HG02943 (cell line): ENCODE measurements at regions not wholly inside any gene's neighbourhood (a gene's known extent, or its start where the extent isn't known, plus 50 kb on each side); places are given as distances from the start of the nearest gene placed in this dataset.

ENCODE experiments used
- ATAC-seq: cut with Tn5 transposase; IDR thresholded peaks from one replicate; pipeline ENCODE4 v1.9.1; 2021; ENCODE audit warnings: mild to moderate bottlenecking, low read depth, moderate library complexity; ENCODE audit not compliant: unreplicated experiment

DNA sequence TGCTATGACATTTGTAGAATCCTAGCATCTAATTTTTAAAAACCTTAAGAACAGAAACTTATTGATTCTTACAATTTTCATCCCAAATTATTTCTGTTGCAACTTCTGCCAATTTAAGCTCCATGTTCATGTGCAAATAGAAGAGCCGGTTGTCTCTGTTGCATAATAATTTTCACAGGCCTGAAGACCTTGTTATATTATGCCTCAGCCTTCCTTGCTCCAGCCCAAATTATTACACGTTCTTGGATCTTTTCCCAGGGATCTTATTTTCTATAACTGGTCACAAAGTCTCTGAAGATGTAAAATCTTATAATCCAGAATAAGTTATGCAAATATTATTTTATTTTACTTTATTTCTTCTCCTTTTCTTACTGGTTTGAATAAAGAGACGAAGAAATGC is 210.7 kb upstream of the DPH6 start:
- no peak for ATAC-seq

DNA sequence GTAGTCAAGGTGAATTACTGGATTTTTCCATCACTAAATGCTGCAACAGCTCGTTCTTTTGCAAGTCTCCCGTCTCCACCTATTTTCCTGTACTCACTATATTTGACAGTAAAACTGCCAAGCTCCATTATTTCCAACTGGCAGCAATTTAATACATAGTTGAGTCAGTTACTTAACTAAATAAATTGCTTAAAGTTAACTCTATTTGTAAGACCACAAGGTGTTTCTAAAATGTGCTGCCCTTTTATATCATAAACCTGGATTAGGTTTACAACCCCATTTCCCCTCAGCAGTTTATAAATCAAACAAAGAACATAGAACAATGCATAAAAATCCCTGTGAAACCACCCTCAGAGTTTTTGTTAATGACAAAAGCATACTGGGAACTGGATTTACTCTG is 211.4 kb upstream of the DPH6 start:
- ATAC-seq = no peak

DNA sequence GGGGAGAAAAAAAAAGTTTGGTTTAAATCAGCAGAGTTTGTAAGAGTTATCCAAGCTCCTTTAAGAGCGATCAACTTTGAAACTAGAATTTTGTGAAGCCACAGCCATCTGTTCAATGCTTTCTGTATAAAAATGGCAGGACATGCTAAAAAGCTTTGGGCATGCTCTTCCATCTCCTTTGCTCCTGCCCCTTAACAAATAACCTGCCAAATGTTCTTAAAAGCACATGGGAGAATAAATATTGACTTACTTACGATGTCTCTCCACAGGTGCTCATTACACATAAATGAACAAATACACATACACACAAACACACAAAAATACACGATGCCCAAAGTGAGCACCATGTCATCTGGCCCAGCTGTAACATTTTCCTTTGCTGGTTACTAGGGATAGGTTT is 211.8 kb upstream of the DPH6 start:
- ATAC-seq = no peak

DNA sequence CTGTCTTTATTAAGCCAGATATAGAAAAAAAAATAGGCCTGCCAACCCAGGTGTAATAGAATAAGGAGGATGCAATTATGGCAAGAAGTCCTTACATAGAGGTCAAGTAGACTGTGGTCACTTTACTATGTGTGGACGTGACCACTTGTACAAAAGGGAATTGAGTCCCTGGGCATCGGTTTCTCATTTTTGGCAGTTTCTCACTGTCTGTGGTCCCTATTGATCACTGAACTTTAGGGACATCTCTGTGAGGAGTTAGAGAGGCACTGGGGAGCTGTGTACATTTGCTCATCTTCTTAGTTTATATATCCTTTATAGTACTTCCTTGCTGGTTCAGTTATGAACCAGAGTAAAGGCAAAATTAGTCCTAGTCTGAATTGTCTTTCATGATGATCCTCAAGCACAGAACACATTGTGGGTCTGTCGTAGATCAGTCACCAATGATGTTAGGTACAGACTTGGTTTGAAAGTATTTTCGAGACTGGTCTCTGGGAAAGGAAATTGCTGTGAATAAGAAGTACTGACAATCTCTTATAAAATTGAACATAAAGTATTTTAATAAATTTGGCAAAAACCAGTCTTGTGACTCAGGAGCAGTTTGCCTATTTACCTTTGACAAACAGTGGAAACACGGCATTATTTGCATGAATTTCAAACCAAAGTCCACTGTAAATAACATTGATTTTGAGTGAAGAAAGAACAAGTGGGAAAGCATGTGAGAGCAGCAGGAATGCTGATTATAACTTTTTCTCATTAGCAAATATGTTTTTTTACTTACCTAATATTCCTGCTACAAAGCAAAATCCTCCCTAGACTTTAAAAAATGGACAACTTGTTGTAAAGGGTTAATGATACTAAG is 218.9 kb upstream of the DPH6 start:
- ATAC-seq = no peak

DNA sequence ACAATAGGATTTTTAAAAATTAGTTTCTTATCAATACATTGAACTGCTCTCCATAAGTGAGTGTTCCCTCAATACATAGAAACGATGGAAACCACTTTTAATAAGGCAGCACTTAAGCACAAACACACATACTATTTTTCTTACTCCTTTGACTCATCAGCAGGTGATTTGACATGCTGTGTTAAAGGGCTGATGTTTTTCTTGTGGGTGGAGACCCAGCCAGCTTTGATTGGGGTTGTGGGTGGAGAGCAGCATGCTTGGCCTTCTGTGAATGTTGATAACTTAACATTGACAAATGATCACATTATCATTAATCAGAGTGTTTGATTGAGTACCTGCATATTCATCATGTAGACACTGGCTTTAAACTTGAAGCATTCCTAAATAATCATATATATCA is 223.0 kb upstream of the DPH6 start:
- no peak for ATAC-seq

DNA sequence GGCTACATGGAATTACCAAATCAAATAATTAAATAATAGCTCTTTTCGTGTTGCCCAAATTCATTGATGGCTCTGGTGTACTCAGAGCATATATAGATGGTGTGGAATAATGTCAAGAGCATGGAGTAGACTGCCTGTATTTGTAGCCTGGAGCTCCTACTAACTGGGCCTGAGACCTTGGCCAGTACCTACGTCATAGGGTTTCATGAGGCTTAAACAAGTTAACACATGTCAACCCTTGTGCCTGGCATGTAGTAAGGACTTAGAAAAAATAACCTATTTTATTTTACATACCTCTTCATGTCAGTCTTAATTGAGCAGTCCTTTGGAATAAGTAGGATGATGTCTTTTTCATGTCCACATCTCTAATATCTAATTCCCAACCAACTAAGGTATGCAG is 223.7 kb upstream of the DPH6 start:
- ATAC-seq = no peak

DNA sequence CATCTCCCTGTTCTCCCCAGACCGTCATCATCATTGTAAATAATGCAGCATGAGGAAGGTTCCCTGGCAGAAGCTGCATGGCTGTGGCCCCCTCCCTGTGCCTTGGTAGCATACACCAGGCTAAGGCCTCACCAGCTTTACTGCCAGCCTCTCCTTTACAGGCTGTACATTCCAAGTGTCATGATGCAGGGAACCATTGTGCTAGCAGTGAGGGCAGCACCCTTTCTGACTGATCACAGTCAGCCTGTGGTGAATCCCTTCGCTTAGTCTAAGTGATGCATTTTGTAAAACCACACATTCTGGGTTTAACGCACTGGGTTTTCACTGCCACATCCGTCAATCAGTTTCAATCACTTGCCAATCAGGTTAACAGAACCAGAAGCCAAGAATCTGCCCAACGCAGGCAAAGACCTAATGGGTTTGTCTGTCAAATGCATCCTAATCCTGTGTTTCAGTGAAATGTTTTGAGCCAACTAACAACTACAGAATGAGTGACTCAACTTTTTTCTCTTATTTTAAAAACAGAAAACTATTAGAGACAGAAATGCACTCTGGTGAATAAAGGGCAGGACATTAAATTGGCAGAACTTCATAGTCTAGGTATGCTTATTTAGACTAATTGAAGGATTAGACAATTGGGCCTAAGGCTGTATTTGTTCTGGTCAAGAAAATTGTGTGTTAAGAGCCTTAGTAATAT is 225.9 kb upstream of the DPH6 start:
- no peak for ATAC-seq

DNA sequence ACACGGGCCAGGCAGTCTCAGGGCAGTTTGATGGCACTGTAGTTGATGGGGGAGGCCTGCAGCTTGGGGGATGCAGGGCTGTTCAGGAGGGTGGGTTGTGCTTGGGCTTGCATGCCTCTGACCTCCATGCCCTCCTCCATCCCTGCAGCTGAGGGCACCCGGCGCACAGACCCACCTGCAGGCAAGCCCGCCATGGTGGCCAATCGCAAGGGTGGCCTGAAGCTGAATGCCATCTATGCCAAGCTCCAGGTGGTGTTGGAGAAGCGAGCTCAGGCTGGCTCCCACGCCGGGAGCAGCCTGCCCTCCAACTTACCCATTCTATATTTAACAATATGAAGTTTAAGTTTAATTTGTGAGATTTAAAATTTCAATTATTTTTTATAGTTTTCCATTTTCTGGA is 228.7 kb upstream of the DPH6 start:
- no peak for ATAC-seq

DNA sequence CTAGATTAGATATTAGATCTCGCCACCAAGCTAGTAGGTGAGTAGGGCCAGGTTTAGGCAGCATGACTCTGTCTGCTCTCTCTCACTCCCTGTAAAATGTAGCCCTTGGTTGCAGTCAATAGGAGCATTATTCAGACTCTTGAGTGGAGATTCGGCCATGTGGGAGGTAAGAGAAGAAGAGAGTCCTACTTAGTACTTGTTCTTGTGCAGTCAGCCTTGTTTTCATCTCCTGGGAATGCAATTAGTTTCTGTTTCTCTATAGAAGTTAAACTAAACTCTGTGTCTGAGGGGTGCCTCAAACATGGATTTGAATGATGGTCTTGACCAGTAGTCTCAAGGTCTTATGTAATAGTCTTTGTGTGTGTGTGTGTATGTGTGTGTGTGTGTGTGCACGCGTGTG is 229.5 kb upstream of the DPH6 start:
- ATAC-seq = no peak

DNA sequence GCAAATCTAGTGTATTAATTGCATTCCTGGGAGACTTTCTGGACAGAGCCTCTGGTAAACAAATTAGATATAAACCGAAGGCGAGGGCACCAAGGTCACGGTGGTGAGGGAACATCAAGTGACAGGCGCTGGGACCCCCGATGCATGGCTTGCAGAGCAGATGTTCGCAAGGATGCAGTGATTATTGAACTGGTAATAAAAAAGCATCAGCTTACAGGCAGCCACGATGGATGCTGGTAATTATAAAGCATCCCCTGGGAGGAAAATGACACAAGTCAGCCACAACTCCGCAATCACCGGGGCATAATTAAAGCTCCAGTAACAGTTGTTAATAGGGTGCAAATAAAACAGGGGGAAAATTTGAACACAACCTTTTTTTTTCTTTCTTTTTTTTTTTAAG is 231.1 kb upstream of the DPH6 start:
- no peak for ATAC-seq

DNA sequence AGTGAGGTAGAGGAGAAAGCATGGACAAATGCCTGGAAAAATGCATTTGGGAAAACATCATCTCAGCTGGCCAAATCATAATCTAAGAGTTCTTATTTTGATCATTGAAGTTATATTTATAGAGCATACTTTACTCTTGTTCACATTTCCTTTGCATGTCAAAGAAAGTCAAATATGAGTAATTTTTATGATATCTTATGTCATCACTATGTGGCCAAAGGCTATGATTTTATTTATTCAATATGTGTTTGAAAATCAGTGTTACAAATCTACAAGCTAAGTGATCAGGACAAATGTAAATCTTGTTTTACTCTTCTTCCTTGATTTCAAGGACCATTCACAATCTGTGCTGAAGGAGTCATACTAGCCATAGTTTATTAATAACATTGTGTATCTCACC is 237.2 kb upstream of the DPH6 start:
- ATAC-seq = no peak

DNA sequence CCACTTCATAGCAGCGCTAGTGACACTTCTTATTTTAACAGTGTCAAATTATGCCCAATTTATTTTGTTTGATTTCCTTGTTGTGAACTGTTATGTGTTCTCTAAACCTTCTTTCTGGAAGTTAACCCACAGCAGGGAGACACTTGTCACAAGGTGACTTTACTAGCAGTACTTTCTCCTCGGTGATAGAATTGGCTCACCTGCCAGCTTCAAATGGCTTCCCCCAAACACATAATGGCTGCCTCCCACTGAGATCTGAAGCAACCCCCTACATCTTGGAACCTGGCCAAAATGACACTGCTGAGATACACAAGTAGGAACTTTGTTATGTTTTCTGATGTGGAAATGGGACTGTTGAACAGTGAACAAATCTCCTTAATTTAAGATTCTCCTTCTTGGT is 238.8 kb upstream of the DPH6 start:
- ATAC-seq = no peak

DNA sequence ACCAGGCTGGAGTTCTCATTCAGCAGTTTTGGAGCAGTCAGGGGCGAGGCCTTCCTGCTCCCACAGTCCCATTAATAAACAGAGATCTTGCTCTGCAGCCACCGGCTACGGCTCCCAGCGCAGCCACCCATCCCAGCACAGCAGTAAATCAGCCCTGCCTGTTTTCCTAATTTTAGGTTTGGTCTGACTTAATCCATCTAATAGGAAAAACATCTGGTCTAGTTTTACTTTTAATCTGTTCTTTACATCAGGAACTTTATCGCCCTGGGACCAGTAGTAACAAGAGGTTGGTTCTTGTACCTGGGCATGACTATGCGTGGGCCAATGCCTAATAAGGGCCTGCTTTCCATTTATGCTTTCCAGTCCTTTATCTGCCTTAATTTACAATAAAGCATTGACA is 264.0 kb upstream of the DPH6 start:
- no peak for ATAC-seq

DNA sequence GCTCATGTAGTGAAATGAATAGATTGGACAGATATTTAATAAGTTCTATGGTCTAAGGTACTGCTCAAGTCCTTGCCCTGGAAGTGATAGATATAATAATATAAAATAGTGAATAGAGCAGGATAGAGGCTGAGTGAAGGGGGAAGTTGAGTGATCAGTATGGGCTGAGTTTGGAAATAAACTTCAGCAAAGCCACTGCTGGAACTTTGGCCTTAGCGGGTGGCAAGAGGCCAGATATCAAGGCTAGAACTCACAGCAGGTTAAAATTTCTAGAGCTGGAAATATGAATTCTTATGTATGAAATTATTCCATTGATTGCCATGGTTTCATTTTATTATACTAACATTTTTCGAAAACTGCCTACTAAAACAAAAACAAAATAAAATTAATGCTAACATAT is 267.6 kb upstream of the DPH6 start:
- ATAC-seq = no peak

DNA sequence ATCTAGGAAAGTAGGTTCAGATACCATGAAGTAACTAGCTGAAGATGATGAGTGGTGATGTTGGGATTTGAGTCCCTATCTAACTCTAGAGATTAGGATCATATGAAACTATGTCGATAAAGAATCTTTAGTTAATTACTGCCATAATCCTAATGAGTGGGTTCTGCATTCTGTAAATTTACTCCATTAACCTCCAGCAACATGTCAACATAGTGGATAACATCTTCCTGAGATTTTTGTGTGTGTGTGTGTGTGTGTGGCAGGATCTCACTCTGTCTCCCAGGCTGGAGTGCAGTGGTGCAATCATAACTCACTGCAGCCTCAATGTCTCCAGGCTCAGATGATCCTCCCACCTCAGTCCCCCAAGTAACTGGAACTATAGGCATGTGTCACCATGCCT is 272.9 kb upstream of the DPH6 start:
- ATAC-seq = no peak

DNA sequence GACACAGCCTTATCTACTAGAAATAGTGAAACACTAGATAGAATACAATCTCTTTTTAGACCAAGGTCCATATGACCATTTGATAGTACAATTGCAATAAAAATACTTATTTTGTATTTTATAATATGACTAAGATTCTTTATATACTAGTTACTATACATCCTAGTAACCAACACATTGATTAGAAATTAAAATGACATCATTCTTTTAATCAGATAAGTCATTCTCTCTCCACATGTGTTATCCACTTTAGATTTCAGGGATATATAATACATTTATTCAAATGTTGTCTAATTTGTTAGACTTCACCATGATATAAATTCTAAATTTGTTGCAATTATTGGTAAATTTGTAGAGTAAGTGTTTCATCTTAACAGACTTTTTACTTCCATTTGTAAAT is 276.2 kb upstream of the DPH6 start:
- no peak for ATAC-seq

DNA sequence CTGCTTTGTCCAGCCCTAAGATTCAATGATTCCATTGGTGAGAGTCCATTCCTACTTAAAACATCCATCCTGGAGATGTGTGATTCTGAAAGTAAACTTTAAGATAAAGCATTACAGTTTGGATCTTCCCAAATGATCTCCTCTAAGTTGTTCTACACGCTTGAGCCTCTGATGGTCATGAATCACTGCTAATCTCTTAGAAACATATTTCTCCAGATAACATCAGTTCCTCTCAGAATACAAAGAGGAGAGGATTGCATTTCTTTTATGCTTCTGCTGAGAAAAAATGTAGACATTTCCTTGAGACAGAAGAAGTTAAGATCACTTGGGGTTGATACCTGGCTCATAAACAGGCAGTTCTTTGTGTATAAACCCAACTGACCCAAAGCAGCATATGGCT is 281.2 kb upstream of the DPH6 start:
- ATAC-seq = no peak

DNA sequence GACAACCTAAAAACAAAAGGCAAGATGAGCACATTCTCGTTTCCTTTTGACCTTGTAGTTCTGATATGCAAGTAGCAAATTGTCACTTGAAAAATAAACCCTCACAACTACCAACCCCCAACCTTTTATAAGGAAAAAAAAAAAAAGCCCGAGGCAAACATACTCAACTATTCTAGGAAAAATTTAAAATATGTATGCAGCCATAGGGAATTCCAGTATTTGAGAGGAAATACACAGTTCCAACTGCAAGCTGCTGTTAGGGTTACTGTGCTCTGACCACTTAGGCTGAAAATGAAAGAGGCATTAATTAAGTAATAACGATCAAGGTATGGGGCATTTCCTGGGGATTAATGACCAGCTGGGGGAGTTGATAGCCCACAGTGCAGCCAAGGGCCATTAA is 281.9 kb upstream of the DPH6 start:
- ATAC-seq = no peak

DNA sequence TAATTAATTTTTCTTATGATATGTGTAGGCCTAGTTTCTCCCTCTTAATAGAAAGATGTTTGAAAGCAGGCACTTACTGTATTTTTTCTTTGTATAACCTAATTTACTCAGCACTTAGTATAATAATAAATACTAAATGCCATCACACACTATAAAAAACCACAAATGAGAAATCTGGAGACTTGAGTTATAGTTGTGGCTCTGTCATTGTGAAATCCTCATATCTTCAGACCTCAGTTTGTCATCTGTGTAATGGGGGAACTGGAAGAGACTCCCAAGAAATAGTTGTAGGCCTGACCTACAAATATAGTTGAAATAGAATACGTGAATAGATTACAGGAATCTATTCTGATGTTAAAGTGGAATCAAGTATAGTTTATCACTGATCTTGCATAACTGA is 287.6 kb upstream of the DPH6 start:
- ATAC-seq = no peak

DNA sequence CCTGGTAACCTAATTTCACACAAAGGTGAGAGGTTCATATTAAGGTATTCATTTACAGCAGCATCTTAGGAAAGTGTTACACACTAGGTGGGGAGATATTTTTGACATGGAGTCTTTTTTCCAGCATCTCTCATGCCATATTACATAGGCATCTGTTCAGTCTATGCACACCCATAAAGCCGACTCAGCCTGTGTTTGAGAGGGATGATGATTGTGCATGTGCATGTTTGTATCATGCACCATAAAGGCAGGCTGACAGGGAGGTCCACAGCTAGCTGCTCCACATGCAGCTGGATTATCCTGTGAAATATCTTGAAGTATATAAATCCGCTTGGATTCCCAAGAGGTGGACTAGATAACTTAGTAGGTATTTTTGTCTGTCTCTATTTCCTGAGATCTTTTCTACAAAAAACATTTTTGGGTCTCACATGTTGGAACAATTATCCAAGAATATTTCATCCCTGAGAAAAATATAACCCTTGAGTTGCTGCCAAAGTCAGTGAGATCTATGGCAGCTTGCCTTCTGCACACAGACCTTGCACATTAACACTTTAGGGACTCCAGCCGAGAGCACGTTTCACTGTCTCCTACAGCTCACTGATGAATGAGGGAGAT is 288.4 kb upstream of the DPH6 start:
- no peak for ATAC-seq

DNA sequence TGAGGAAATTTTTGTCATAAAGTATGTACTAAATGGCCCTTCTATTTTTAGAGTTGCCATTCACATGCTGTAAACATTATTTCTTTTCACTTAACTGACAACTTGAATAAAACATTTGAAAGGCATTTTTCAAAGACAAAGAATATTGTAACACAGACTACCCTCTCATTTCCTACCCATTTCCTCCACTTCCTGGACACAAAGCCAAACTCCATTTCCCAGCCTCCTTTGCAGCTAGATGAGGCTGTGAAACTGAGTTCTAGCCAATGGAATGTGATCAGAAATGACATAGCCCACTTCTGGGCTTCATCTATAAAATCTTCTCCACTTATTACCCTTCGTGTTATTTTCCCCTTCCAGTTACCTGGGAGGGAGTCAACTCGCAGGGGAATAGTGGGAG is 288.9 kb upstream of the DPH6 start:
- ATAC-seq = no peak
